ENCODE measurements at regions not wholly inside any gene's neighbourhood (a gene's known extent, or its start where the extent isn't known, plus 50 kb on each side); places are given as distances from the start of the nearest gene placed in this dataset.
"Not testable (repeated sequence)": the region's sequence is repeated elsewhere in the genome, so short reads cannot be mapped to it uniquely, and the experiment has no call there.

DNA sequence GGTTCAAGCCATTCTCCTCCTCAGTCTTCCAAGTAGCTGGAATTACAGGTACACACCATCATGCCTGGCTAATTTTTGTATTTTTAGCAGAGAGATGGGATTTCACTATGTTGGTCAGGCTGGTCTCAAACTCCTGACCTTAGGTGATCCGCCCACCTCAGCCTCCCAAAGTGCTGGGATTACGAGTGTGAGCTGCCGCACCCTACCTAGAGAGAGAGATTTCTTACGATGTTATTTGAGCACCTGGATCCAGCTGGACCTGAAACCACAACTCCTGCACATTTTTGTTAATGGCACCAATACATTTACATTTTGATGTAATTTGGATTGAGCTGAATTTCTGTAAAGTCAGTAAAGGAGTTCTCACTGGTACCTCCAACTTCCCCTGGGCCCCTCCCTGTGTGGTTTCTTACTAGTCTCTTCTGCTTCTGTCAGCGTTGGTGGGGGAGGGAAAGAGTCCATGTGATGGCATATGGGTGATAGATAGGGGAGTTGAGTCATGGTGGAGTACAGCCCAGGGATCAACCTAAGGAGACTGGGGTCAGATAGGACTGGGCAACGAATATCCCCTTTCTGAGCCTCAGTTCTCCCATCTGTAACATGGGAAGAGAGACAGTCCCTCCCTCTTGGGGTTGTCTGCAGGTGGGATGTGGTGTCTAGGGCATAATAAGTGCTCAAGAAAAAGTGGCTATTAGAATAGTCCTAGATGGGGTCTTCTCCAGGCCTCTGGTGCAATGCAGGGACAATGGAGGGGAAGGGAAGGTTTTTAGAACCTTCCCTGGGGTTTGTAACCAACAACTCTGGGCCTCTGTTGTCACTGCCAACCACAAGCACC, 83.3 kb upstream of the MED13L start:
- DNase-seq (ENCODE audit: low read depth in 2 of 2) = no peak

DNA sequence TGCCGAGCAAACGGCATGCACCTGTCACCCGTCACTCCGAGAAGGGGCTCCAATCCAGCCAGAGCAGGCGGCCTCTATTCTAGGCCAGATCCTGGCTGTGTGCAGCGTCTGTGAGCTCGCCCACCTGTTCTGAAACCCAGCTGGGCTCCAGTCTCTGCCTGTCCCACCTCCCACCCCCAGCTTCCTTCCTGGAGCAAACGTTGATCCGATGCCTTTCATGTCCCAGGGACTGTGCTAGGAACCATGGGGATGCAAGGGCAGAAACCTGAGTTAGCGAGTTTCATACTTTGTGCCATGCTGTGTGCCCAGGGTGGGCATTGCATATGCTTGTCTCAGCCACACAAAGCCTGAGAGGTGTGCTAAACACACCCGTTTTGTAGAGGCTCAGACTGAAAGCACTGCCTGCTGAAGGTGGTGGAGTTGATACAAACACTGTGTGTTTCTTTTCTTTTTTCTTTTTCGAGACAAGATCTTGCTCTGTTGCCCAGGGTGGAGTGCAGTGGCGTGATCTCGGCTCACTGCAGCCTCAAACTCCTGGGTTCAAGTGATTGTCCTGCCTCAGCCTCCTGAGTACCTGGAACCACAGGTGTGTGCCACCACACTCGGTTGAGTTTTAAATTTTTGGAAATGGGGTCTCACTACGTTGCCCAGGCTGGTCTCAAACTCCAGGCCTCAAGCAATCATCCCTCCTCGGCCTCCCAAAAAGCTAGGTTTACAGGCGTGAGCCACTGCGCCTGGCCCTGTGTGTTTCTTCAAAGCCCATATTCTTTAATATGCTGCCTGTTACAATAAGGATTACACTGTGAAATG, 84.1 kb upstream of the MED13L start:
- no peak for DNase-seq (ENCODE audit: low read depth in 2 of 2)

DNA sequence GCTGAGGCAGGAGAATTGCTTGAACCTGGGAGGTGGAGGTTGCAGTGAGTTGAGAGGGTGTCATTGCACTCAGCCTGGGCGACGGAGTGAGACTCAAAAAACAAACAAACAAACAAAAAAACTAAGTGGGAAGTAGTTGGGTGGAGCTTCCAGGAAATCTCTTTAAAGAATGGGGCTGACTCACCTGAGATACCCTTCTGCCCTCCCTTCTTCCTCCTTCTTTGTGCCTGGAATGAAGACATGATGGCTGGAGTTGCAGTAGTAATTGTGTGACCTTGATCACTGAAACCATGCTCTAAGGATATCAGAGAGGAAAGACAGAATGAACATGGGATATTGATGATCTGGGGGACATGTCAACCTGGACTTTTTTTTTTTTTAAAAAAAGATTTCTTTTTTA, 87.6 kb upstream of the MED13L start:
- no peak for DNase-seq (ENCODE audit: low read depth in 2 of 2)

- no peak for DNase-seq (ENCODE audit: low read depth in 2 of 2)
These were observed 88.3 kb upstream of the MED13L start for GRCh38 chr12:116365606-116366455.

GRCh38 chr12:116366456-116366776, 88.9 kb upstream of the MED13L start:
- DNase-seq (ENCODE audit: low read depth in 2 of 2) = no peak

DNA sequence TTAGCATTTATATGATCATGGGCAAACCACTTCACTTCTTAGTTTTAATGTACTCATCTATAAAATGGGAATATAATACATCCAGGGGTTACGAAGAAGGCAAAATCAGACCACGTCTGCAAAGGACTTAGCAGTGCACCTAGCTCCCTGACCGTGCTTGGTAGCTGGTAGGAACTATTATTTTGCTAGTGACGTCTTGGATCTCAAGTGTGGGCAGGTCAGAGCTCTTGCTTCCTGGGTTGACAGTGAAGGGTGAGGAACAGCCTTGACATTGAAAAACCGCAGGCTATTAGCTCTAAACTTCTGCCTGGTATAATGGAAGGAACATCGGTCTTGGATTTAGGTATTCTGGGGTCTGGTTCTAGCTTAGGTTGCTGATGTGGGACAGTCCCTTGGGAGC, 89.3 kb upstream of the MED13L start:
- DNase-seq (ENCODE audit: low read depth in 2 of 2) = no peak

DNA sequence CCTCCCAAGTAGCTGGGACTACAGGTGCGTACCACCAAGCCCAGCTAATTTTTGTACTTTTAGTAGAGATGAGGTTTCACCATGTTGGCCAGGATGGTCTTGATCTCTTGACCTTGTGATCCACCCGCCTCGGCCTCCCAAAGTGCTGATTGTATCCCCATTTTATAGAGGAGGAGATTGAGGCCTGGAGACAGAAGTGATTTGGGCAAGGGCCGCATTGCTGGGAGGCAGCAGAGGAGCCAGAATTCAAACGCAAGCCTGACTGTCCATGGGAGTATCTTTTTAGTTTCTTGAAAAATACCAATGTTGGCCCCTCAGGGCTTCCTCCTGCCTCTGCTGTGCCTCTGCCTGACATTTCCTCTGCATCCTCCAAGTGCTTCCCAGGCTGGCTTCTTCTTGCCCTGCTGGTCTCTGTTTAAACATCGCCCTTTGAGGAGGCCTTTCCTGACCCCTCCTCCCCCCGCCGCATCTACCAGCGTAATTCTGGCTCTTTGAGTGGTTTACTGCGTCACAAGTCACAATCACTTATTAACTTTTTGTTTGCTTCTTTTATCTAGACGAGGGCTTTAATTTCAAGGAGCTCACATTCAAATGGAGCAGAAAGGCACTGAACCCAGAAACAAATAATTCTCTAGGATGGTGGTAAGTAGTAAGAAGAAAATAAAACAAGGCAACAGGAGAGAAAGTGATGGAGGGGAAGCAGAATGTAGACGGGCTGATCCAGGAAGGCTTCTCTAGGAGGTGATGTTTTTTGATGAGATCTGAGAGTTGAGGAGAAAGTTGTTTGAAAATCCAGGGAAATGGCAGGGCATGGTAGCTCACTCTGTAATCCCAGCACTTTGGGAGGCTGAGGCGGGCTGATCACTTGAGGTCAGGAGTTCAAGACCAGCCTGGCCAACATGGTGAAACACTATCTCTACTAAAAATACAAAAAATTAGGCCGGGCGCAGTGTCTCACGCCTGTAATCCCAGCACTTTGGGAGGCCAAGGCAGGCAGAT, 91.0 kb upstream of the MED13L start:
- no peak for DNase-seq (ENCODE audit: low read depth in 2 of 2)

DNA sequence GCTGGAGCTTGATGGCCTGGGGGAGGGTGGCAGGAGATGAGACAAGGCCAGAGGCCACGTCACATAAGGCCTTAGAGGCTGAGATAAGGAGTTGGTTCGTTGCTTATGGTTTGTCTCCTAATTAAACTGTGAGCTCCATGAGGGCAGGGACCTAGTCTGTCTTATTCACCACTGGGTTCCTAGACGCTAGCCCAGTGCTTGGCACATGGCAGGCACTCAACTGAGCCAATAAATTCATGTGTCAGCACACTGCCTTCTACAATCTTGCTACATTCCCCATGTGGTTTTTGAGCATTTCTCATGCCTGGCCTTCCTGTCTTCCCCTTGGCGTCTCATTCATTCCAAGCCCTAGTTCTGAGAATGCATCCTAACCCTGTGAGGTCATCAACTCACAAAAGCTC, 92.5 kb upstream of the MED13L start:
- DNase-seq (ENCODE audit: low read depth in 2 of 2) = no peak

- DNase-seq (ENCODE audit: low read depth in 2 of 2) = no peak
These were observed 93.5 kb upstream of the MED13L start for GRCh38 chr12:116370886-116371580.

- DNase-seq (ENCODE audit: low read depth in 2 of 2) = no peak
These were observed 95.3 kb upstream of the MED13L start for GRCh38 chr12:116372815-116373214.

DNA sequence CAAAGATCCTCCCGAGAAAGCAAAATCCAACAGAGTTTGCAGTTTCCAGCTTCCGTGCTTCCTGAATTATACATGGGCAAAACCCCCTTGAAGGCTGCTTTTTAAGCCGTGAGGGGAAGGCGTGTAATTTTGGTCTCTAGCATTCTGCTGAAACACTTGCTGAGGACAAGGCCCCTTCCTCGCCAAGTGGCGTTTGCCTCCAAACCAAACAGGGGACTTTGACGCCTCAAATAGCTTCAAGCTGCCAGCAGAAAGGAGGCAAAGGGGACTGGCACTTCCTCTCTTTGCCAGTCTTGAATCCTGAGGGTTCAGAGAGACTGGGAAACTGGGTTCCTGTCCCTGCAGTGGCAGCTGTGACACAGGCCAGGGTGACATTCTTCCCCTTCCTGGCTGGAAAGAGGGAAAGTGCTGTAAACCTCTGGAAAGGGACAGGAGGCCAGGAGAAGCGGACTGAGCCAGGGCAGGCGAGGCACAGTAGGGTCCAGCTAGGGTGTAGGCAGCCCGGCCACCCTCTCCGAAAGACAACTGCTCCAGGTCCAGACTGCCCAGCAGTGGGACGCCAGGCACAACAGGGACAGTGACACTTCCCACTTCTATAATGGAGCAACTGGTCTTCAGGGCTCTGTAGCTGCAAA, 96.2 kb upstream of the MED13L start:
- DNase-seq (ENCODE audit: low read depth in 2 of 2) = no peak

- no peak for DNase-seq (ENCODE audit: low read depth in 2 of 2)
These were observed 96.7 kb upstream of the MED13L start for GRCh38 chr12:116374207-116374606.

GRCh38 chr12:116375278-116375842, 97.9 kb upstream of the MED13L start:
- no peak for DNase-seq (ENCODE audit: low read depth in 2 of 2)

GRCh38 chr12:116376354-116377193, 99.1 kb upstream of the MED13L start:
- DNase-seq (ENCODE audit: low read depth in 2 of 2) = no peak

GRCh38 chr12:116377194-116377571, 99.7 kb upstream of the MED13L start:
- DNase-seq (ENCODE audit: low read depth in 2 of 2) = not testable (repeated sequence)

DNA sequence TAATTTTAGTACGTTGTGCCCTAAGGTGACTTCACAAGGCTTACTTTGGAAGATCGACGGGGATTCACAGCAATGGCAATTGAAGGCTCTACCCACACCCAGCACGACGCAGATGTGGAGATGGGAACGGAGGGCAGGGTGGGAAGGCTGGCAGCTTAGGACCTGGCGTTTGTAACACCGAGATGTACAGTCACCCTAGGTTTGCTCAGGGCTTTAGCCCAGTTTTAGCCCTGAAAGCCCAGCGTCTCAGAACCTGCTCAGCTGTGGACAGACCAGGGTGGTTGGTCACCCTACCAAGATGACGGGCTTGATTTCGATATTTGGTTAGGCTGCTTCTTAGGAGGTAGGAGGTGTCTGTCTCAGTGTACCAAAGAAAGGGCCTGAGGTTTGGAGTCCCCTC, 100.5 kb upstream of the MED13L start:
- DNase-seq (ENCODE audit: low read depth in 2 of 2) = no peak

- DNase-seq (ENCODE audit: low read depth in 2 of 2) = no peak
These were observed 102.6 kb upstream of the MED13L start for GRCh38 chr12:116380108-116380507.

- not testable (repeated sequence) for DNase-seq (ENCODE audit: low read depth in 2 of 2)
These were observed 103.2 kb upstream of the MED13L start for GRCh38 chr12:116380740-116381139.
